LNCaP clone FGC (cell line): ENCODE measurements at regions not wholly inside any gene's neighbourhood (a gene's known extent, or its start where the extent isn't known, plus 50 kb on each side); places are given as distances from the start of the nearest gene placed in this dataset.
A peak's percentile ranks its signal among the peaks of the same experiment; 100 is the strongest.

Experiments
- DNase-seq: peaks from one replicate; pipeline ENCODE4 v3.0.0-alpha.2; 2011; ENCODE audit warnings: low read depth
- H3K4me3 ChIP-seq: 2 replicates; pipeline ENCODE4 v1.5.1; 2011; ENCODE audit warnings: mild to moderate bottlenecking, low read depth, low read length, control low read depth
- CTCF ChIP-seq: IDR thresholded peaks from 2 replicates; pipeline ENCODE4 v1.5.1; 2012; ENCODE audit warnings: mild to moderate bottlenecking; ENCODE audit not compliant: control insufficient read depth, insufficient read depth; ENCODE audit errors: extremely low read depth

- DNase-seq, result peak; percentile 47
- no peak overlapping the region for H3K4me3 ChIP-seq
- TF ChIP-seq CTCF, result no peak
Measured at GRCh38 chr16:79864032-79864780, 263.7 kb upstream of the MAF start.

GRCh38 chr16:79863128-79864031 is 262.8 kb upstream of the MAF start:
- TF ChIP-seq CTCF, result no peak
- H3K4me3 ChIP-seq, result no peak overlapping the region

GRCh38 chr16:79862601-79863000 is 262.1 kb upstream of the MAF start:
- TF ChIP-seq CTCF, result no peak
- DNase-seq, result no peak
- no peak overlapping the region for H3K4me3 ChIP-seq

More at GRCh38 chr16:79863128-79864031, 262.8 kb upstream of the MAF start:
- DNase-seq, result no peak

GRCh38 chr16:79856581-79856980 is 256.0 kb upstream of the MAF start:
- H3K4me3 ChIP-seq, result no peak overlapping the region
- TF ChIP-seq CTCF, result no peak
- no peak for DNase-seq

GRCh38 chr16:79850348-79850747 is 249.8 kb upstream of the MAF start:
- peak; percentile 86 for DNase-seq
- TF ChIP-seq CTCF, result no peak
- no peak overlapping the region for H3K4me3 ChIP-seq

- H3K4me3 ChIP-seq, result no peak overlapping the region
- no peak for TF ChIP-seq CTCF
- DNase-seq, result no peak
Measured at GRCh38 chr16:79849119-79849518, 248.6 kb upstream of the MAF start.
